T-helper 22 cell (primary cell): ENCODE measurements at regions not wholly inside any gene's neighbourhood (a gene's known extent, or its start where the extent isn't known, plus 50 kb on each side); places are given as distances from the start of the nearest gene placed in this dataset.

Source experiments
- DNase-seq: peaks from one replicate; pipeline ENCODE4 v3.0.0-alpha.2; 2020; ENCODE audit warnings: low read depth

DNA sequence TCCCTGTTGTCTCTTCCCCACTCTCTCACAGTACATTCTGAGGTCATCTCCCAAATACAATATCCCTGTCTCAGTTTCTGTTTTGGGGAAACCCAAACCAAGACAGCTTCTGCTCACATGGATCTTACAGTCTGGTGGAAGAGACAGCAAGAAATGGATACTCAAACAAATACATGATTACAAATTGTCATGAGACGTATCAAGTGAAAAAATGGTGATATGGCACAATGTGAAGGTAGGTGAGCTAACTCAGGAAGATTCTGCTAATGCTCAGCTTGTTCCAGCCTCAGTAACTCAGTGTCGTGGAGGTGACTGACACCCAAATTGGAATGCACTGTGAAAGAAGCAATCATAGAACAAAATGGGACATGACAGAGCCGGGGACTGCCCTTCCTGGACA lies 68.3 kb downstream of the CHST1 start:
- DNase-seq = no peak

GRCh38 chr11:45596571-45596970 lies 68.9 kb downstream of the CHST1 start:
- no peak for DNase-seq

- no peak for DNase-seq
Measured at GRCh38 chr11:45593992-45594391, 71.4 kb downstream of the CHST1 start.

GRCh38 chr11:45592636-45593035 lies 72.8 kb downstream of the CHST1 start:
- DNase-seq = no peak

- DNase-seq = no peak
Measured at GRCh38 chr11:45590743-45591142, 74.7 kb downstream of the CHST1 start.

- DNase-seq = no peak
Measured at GRCh38 chr11:45585205-45585604, 80.2 kb downstream of the CHST1 start.

GRCh38 chr11:45583981-45584566 lies 81.3 kb downstream of the CHST1 start:
- DNase-seq = no peak

- DNase-seq = no peak
Measured at GRCh38 chr11:45580399-45580798, 85.0 kb downstream of the CHST1 start.

GRCh38 chr11:45578316-45578715 lies 87.1 kb downstream of the CHST1 start:
- DNase-seq = no peak

- DNase-seq = no peak
Measured at GRCh38 chr11:45577752-45578151, 87.7 kb downstream of the CHST1 start.

- DNase-seq = no peak
Measured at GRCh38 chr11:45576461-45577215, 88.8 kb downstream of the CHST1 start.

GRCh38 chr11:45573728-45574127 lies 91.7 kb downstream of the CHST1 start:
- no peak for DNase-seq

DNA sequence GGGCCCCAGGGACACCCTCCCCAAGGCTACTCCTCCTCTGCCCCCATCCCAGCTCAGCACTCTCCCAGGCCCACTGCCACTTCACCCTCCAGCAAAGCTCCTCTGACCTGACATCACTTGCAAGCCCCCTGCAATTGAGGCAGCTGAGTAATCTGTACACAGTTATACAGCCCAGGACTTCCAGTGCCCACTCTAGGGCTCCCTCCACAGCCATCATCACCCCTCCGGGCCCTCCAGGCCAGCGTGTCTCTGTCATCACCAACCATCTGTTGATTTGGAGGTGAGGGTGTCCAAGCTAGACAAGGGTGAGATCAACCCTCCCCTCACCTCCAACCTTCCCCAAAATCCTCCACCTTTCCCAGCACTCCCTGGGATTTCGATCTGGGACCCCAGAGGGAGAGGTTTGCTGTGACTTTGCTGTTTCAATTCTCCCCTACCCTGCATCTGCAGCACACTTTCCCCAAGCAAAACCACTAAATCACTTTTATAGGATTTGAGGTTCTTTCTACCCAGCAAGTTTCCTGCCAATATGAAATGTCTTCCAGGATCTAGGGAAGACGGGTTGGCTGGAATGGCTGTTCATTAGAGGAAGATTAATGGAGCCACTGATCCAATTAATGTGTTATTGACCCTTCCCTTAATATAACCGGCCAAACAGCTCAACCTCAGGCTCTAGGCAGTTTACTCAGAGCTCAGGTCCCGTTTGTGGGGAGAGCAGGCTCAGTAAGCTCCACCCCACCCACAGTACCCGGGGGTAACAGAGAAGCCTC lies 92.9 kb downstream of the CHST1 start:
- no peak for DNase-seq

DNA sequence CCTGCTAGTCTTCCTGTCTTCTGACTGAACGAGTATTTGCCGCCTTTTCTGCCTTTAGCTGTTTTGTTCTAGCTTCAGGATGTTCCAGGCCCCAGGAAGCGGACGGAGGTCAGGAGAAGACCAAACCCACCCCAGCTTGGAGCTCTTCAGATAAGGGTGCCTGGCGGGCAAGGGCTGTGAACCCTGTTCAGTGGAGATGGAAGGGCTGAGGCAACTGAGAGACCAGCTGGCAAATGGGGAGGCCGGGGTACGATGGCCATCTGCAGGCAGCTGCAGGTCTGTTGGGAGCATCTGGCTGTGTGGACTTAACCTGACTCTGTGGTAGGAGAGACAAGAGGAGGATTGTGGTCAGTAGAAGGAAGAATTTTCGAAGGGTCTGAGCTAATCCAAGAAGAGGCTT lies 95.6 kb downstream of the CHST1 start:
- DNase-seq = no peak

DNA sequence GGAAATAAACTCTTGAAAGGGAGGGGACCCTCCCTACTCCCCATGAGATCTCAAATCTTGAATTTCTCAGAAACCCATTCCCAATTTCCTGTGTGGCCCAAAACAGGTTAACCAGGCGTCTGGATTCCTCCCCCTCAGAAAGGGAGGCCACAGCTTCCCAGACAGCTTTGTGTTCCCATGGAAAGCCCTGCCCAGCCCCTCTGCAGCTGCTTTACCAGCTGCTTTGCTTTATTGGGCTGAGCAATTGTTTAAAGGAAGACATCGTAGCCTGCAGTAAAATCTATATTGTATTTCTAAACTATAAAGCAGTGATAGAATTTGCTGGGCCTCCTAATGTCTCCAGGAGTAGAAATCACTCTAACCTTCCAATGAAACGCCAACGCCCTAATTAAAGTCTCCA lies 97.4 kb downstream of the CHST1 start:
- no peak for DNase-seq

- no peak for DNase-seq
Measured at GRCh38 chr11:45565446-45565988, 99.9 kb downstream of the CHST1 start.

- DNase-seq = no peak
Measured at GRCh38 chr11:45563810-45564209, 101.6 kb downstream of the CHST1 start.

DNA sequence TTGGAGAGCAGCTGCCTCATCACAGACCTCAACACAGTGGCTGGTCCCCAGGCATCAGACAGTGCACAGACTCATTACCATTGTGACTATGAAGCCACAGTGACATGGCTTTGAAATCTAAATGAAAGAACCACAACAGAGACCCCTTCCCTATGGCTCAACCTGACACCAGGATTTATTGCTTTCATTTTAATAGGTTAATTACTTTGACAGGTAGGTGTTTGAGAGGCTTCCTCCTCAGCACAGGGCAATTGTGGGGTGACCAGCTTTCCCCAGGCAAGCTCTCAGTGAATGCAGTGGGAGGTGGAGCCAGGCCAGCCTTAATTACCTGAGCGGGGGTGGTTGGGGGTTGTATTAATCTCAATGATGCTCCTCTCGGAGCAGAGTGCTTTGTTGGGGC lies 102.3 kb downstream of the CHST1 start:
- no peak for DNase-seq

- no peak for DNase-seq
Measured at GRCh38 chr11:45560913-45561281, 104.5 kb downstream of the CHST1 start.

- DNase-seq = no peak
Measured at GRCh38 chr11:45560155-45560912, 105.1 kb downstream of the CHST1 start.

GRCh38 chr11:45556851-45557707 lies 108.3 kb downstream of the CHST1 start:
- DNase-seq = no peak
